Heart left ventricle (tissue), 16 donors: ENCODE measurements at regions not wholly inside any gene's neighbourhood (a gene's known extent, or its start where the extent isn't known, plus 50 kb on each side); places are given as distances from the start of the nearest gene placed in this dataset.

Experiments
- ATAC-seq, 4 donors: fragments of 200-7000 bp; cut with Tn5 transposase; one replicate each; pipeline ENCODE4 v1.9.1; 2020 to 2022; ENCODE audit warnings: moderate library complexity in 4 of 4, mild to moderate bottlenecking in 3 of 4, moderate number of reproducible peaks in 1 of 4
- DNase-seq, 5 donors: peaks; one replicate each; pipeline ENCODE4 v3.0.0-alpha.2; 2020
- H3K27ac ChIP-seq, 12 donors: fragments of 200-600 bp; sonication (generic) in 4 of 12; one replicate each; pipeline versions ENCODE4 v1.5.0 to v1.8.0; 2016 to 2022; ENCODE audit warnings: mild to moderate bottlenecking in 2 of 12
- H3K27me3 ChIP-seq, 9 donors: fragments of 200-600 bp; sonication (generic) in 2 of 9; one replicate each; pipeline versions ENCODE4 v1.5.1 to v1.8.0; 2016 to 2022; ENCODE audit warnings: mild to moderate bottlenecking in 3 of 9
- H3K36me3 ChIP-seq, 9 donors: fragments of 200-600 bp; sonication (generic) in 2 of 9; one replicate each; pipeline versions ENCODE4 v1.5.0 to v1.8.0; 2018 to 2022; ENCODE audit warnings: mild to moderate bottlenecking in 2 of 9
- H3K4me1 ChIP-seq, 12 donors: fragments of 200-600 bp; sonication (generic) in 4 of 12; one replicate each; pipeline versions ENCODE4 v1.5.0 to v1.8.0; 2016 to 2022; ENCODE audit warnings: mild to moderate bottlenecking in 3 of 12
- H3K4me3 ChIP-seq, 12 donors: fragments of 200-600 bp; sonication (generic) in 4 of 12; one replicate each; pipeline versions ENCODE4 v1.5.0 to v1.8.0; 2017 to 2022; ENCODE audit warnings: mild to moderate bottlenecking in 9 of 12, moderate library complexity in 4 of 12
- H3K9me3 ChIP-seq, 12 donors: fragments of 200-600 bp; sonication (generic) in 4 of 12; one replicate each; pipeline versions ENCODE4 v1.5.0 to v1.8.0; 2016 to 2022; ENCODE audit warnings: mild to moderate bottlenecking in 1 of 12
- CTCF ChIP-seq, 12 donors: fragments of 200-600 bp; sonication (generic) in 4 of 12; IDR thresholded peaks; one replicate each; pipeline versions ENCODE4 v1.5.0 to v1.8.0; 2018 to 2022; ENCODE audit warnings: antibody characterized with exemption in 12 of 12, mild to moderate bottlenecking in 5 of 12
- POLR2A ChIP-seq, 2 donors: fragments of 450-650 bp; IDR thresholded peaks; one replicate each; pipeline ENCODE4 v1.6.1; 2017; ENCODE audit warnings: antibody characterized with exemption in 2 of 2, mild to moderate bottlenecking in 2 of 2, moderate library complexity in 2 of 2
- WGBS, 4 donors: extraction: QIAGEN DNeasy Blood & Tissue Kit in 2 of 4; methylation state at CpG; one replicate each; pipeline versions ENCODE4 v1.1.5 to v1.1.7; 2013 to 2018; 5-methylcytosine and 5-hydroxymethylcytosine counted together
- intact Hi-C, 10 donors: fragments of 100-400 bp; cut with DNase I; formaldehyde crosslinking; loops; one replicate each; pipeline versions ENCODE4 v1.11.1 to v1.14.2; 2022
- donor health status: ischemic (EF 13 %, LVEDD 7.1; RV severe dilation, severe dysfunction).
- donor health status: healthy with polysubstance abuse.
- donor health status: DM: no; HTN: yes; CAD: no.
- donor health status: DM: no; HTN: no; CAD: no.
- donor health status: ischemic (EF 25% LVEDD 6.9; RV normal size, moderate dysfunction).
- donor health status: ischemic (EF 25% LVEDD 5.7; RV mildly dilated, moderate dysfunction).
- donor health status: healthy.
- donor health status: DM: yes; HTN: yes; CAD: no.
- donor health status: ischemic (EF 35%, LVEDD 5.7; RV mildly dilated, moderate dysfunction).
- donor health status: nonischemic (EF 11% LVEDD 7.7; RV severe dilation, severe dysfunction).
- donor health status: DM: yes; HTN: yes; CAD: no.
- donor health status: PGD.
- donor health status: ischemic (EF 29% LVEDD 5.4; RV normal size, mild dysfunction).
- donor health status: nonischemic (EF 23%, LVEDD 6.1; RV moderate dilation, normal function).

- Histone ChIP-seq H3K27ac (no peak overlapping the region), H3K27me3 (no peaks in the 10 kb centered on the region), H3K9me3 (no peaks in the 10 kb centered on the region), H3K36me3 (no peaks in the 10 kb centered on the region), H3K4me1 (no peaks in the 10 kb centered on the region), H3K4me3 (no peak overlapping the region)
- intact Hi-C loops = no loop called here
- DNase-seq (no peak), ATAC-seq (no peak)
- 36 to 48% (median 44%) methylated on average over 1 of the region's 1 CpG for WGBS, 4 donors
- TF ChIP-seq POLR2A (IDR thresholded peaks at IDR 0.05) (no peak), CTCF (IDR thresholded peaks at IDR 0.05) (no peak)
Measured at GRCh38 chr11:98056945-98057344, 963.8 kb upstream of the CNTN5 start.

GRCh38 chr11:98059488-98059887 lies 961.3 kb upstream of the CNTN5 start:
- WGBS, 4 donors = 72 to 77% (median 74%) methylated on average over 7 of the region's 7 CpGs
- Histone ChIP-seq H3K4me3 (no peak overlapping the region), H3K4me1 (no peaks in the 10 kb centered on the region), H3K27ac (no peak overlapping the region), H3K27me3 (no peaks in the 10 kb centered on the region), H3K36me3 (no peaks in the 10 kb centered on the region), H3K9me3 (no peaks in the 10 kb centered on the region)
- DNase-seq (no peak), ATAC-seq (no peak)
- intact Hi-C loops = no loop called here
- no peak for TF ChIP-seq CTCF (IDR thresholded peaks at IDR 0.05)
- no peak for TF ChIP-seq POLR2A (IDR thresholded peaks at IDR 0.05)

- intact Hi-C loops = no loop called here
- Histone ChIP-seq H3K4me1 (no peaks in the 10 kb centered on the region), H3K27ac (no peak overlapping the region), H3K27me3 (no peaks in the 10 kb centered on the region), H3K4me3 (no peak overlapping the region), H3K9me3 (no peaks in the 10 kb centered on the region), H3K36me3 (no peaks in the 10 kb centered on the region)
- TF ChIP-seq CTCF (IDR thresholded peaks at IDR 0.05) (no peak), POLR2A (IDR thresholded peaks at IDR 0.05) (no peak)
- ATAC-seq = no peak
- DNase-seq = no peak
- WGBS, 4 donors = 91 to 95% (median 93%) methylated on average over 1 of the region's 1 CpG
Measured at GRCh38 chr11:98060759-98061158, 960.0 kb upstream of the CNTN5 start.

GRCh38 chr11:98061858-98062257 lies 958.9 kb upstream of the CNTN5 start:
- Histone ChIP-seq H3K4me1 (no peaks in the 10 kb centered on the region), H3K9me3 (no peaks in the 10 kb centered on the region), H3K36me3 (no peaks in the 10 kb centered on the region), H3K27ac (no peak overlapping the region), H3K4me3 (no peak overlapping the region), H3K27me3 (no peaks in the 10 kb centered on the region)
- ATAC-seq (no peak), DNase-seq (no peak)
- 63 to 74% (median 71%) methylated on average over 2 of the region's 2 CpGs for WGBS, 4 donors
- TF ChIP-seq CTCF (IDR thresholded peaks at IDR 0.05) = no peak
- no peak for TF ChIP-seq POLR2A (IDR thresholded peaks at IDR 0.05)
- intact Hi-C loops = no loop called here
